ENCODE measurements at regions not wholly inside any gene's neighbourhood (a gene's known extent, or its start where the extent isn't known, plus 50 kb on each side); places are given as distances from the start of the nearest gene placed in this dataset.
A peak's percentile ranks its signal among the peaks of the same experiment; 100 is the strongest.
"Not testable (repeated sequence)": the region's sequence is repeated elsewhere in the genome, so short reads cannot be mapped to it uniquely, and the experiment has no call there.

DNA sequence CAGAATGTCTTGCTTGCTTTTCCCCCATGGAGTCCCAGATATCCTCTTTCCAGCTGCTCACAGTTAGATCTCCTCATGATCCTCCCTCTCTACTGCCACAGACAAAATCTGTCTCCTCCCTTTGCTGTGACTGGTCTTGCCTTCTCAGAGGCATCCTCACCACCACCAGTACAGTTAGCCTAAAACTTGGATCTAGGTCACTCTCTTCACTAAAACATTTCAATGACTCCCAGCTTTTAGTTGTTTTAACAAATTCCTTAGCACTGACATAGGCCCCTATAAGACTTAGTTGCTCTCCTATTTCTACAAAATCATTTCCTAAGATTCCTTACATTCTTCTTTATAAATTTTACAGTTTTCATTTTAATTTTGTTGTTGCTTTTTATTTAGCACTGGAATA, 734.2 kb upstream of the CHAC2 start:
- H3K27me3 ChIP-seq, result no peaks in the 10 kb centered on the region
- no peaks in the 10 kb centered on the region for H3K4me1 ChIP-seq
- no peak for DNase-seq
- no peak overlapping the region for H3K27ac ChIP-seq
- TF ChIP-seq POLR2A (IDR thresholded peaks at IDR 0.05), result no peak
- TF ChIP-seq, protein P1, sequence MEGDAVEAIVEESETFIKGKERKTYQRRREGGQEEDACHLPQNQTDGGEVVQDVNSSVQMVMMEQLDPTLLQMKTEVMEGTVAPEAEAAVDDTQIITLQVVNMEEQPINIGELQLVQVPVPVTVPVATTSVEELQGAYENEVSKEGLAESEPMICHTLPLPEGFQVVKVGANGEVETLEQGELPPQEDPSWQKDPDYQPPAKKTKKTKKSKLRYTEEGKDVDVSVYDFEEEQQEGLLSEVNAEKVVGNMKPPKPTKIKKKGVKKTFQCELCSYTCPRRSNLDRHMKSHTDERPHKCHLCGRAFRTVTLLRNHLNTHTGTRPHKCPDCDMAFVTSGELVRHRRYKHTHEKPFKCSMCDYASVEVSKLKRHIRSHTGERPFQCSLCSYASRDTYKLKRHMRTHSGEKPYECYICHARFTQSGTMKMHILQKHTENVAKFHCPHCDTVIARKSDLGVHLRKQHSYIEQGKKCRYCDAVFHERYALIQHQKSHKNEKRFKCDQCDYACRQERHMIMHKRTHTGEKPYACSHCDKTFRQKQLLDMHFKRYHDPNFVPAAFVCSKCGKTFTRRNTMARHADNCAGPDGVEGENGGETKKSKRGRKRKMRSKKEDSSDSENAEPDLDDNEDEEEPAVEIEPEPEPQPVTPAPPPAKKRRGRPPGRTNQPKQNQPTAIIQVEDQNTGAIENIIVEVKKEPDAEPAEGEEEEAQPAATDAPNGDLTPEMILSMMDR (IDR thresholded peaks at IDR 0.05), result no peak
- H3K4me3 ChIP-seq, result no peak overlapping the region
- no peaks in the 10 kb centered on the region for H3K9me3 ChIP-seq
- no peaks in the 10 kb centered on the region for H3K36me3 ChIP-seq

DNA sequence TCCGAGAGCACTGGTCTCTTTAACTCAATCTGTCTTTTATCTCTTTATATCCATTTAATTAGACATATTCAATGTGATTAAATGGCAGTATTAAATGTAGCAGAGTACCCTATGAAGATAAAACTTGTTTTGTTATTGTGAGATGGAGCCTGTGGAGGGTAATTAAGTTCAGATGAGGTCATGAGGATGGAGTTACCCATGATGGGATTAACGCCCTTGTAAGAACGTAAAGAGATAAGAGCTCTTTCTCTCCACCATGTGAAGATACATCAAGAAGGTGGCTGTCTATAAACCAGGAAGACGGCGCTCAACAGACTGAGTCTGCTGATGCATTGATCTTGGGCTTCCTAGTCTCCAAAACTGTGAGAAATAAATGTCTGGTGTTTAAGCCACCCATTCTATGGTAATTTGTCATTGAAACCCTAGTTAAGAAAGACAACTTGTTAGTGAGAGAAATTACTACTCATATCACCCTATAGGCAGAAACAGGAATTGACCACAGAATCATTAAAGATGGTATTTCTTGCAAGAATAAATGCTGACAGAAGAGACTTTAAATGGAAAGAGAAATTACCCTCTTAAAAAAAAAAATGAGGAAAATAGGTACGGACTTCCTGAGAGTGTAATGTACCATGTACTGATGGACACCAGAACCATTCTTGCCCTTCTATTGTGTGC, 738.7 kb upstream of the CHAC2 start:
- TF ChIP-seq, protein P1 (IDR thresholded peaks at IDR 0.05), result peak in 1 of 6 experiments; percentile 4
- no peak for TF ChIP-seq POLR2A (IDR thresholded peaks at IDR 0.05)
- Histone ChIP-seq H3K9me3 (no peaks in the 10 kb centered on the region), H3K4me1 (no peaks in the 10 kb centered on the region), H3K27ac (no peak overlapping the region), H3K36me3 (no peaks in the 10 kb centered on the region), H3K4me3 (no peak overlapping the region), H3K27me3 (no peaks in the 10 kb centered on the region)
- no peak for DNase-seq

DNA sequence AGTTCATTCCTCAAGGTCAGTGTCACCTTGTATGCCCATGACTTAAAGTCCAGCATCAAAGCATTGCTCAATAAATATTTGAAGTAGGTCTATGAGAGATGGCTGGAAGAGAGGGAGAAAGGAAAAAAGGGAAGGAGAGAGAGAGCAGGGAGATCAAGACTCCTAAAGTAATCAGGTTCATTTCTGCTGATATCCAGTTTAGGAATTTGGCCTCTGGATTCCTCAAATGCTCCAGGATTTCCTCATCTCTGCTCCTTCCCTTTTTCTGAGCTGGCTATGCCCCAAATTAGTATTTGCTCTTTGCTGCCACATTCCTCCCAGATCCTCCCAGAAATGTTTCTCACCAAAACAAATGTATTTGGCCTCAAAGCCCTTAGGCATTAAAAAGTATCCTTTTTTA, 739.4 kb upstream of the CHAC2 start:
- DNase-seq, result no peak
- TF ChIP-seq POLR2A (IDR thresholded peaks at IDR 0.05), result no peak
- TF ChIP-seq, protein P1 (IDR thresholded peaks at IDR 0.05), result no peak
- Histone ChIP-seq H3K27me3 (no peaks in the 10 kb centered on the region), H3K4me1 (no peaks in the 10 kb centered on the region), H3K9me3 (no peaks in the 10 kb centered on the region), H3K36me3 (no peaks in the 10 kb centered on the region), H3K4me3 (no peak overlapping the region), H3K27ac (no peak overlapping the region)

DNA sequence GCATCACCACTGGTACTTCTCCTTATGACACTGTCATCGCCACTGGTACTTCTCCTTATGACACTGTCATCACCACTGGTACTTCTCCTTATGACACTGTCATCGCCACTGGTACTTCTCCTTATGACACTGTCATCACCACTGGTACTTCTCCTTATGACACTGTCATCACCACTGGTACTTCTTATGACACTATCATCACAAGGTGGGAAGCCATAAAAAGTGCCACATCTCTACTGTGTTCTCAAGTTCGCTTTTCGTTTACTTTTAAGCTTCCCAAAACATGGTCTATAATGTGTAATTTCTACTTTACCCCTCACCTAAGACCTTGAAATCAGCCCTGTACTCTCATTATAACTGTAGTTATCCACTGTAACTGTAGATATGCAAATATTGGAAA, 745.4 kb upstream of the CHAC2 start:
- H3K9me3 ChIP-seq, H3K27ac ChIP-seq, H3K4me1 ChIP-seq, DNase-seq, H3K4me3 ChIP-seq, H3K36me3 ChIP-seq, H3K27me3 ChIP-seq: not testable (repeated sequence)

DNA sequence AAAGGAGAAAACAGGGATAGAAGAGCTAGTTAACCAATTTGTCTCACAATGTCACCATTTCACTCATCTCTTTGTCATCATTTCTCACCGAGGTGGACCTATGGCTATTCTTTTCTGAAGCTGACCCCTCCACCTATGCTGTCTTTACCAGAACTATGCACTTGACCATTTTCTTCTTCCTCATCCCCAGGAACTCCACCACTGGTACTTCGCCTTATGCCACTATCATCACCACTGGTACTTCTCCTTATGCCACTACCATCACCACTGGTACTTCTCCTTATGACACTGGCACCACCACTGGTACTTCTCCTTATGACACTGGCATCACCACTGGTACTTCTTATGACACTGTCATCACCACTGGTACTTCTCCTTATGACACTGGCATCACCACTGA, 745.8 kb upstream of the CHAC2 start:
- Histone ChIP-seq H3K4me3 (no peak overlapping the region), H3K4me1 (no peaks in the 10 kb centered on the region), H3K27ac (no peak overlapping the region), H3K27me3 (no peaks in the 10 kb centered on the region), H3K9me3 (no peaks in the 10 kb centered on the region), H3K36me3 (no peaks in the 10 kb centered on the region)
- TF ChIP-seq, protein P1 (IDR thresholded peaks at IDR 0.05), result no peak
- TF ChIP-seq POLR2A (IDR thresholded peaks at IDR 0.05), result no peak
- no peak for DNase-seq

DNA sequence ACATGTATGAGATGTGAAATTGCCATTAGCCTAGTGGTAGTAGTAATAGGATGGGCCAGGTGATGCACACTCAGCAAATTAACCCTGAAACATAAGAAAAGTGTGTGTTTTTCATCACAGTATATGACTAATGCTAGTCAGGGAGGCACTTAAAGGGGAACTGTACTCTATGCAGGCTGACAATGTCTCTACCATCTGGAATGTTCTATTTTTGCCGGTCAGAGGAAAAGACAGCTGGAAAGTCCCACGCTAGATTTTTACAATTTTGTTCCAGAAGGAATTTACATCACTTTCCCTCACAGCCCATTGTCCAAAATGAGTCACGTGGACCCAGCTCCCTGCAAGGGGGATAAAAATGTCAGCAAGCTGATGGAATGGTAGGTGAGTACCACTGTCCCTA, 746.3 kb upstream of the CHAC2 start:
- no peak overlapping the region for H3K4me3 ChIP-seq
- no peaks in the 10 kb centered on the region for H3K27me3 ChIP-seq
- no peaks in the 10 kb centered on the region for H3K4me1 ChIP-seq
- no peaks in the 10 kb centered on the region for H3K9me3 ChIP-seq
- no peaks in the 10 kb centered on the region for H3K36me3 ChIP-seq
- TF ChIP-seq, protein P1 (IDR thresholded peaks at IDR 0.05), result no peak
- no peak for TF ChIP-seq POLR2A (IDR thresholded peaks at IDR 0.05)
- no peak overlapping the region for H3K27ac ChIP-seq
- no peak for DNase-seq

Measured in Peyer's patch (tissue), 4 donors.